Gastroesophageal sphincter (tissue), 4 donors: ENCODE measurements at regions not wholly inside any gene's neighbourhood (a gene's known extent, or its start where the extent isn't known, plus 50 kb on each side); places are given as distances from the start of the nearest gene placed in this dataset.

ENCODE experiments used
- ATAC-seq: fragments of 150-250 bp; one replicate; pipeline ENCODE4 v1.9.1; 2016; ENCODE audit warnings: mild to moderate bottlenecking, moderate library complexity
- H3K27ac ChIP-seq, 4 donors: fragments of 200-600 bp; sonication (generic) in 3 of 4; 1 replicate in 3 of 4; 2 replicates in 1 of 4; pipeline ENCODE4 v1.5.1; 2016 to 2019
- H3K27me3 ChIP-seq: fragments of 200-600 bp; sonication (generic); one replicate; pipeline ENCODE4 v1.5.1; 2019
- H3K36me3 ChIP-seq, 2 donors: fragments of 200-600 bp; sonication (generic); one replicate each; pipeline ENCODE4 v1.5.1; 2019; ENCODE audit warnings: control low read depth in 1 of 2
- H3K4me1 ChIP-seq, 3 donors: fragments of 200-600 bp; sonication (generic); 1 replicate in 2 of 3; 2 replicates in 1 of 3; pipeline ENCODE4 v1.5.1; 2016 to 2019; ENCODE audit warnings: control low read depth in 2 of 3
- H3K4me3 ChIP-seq, 2 donors: fragments of 200-600 bp; sonication (generic); one replicate each; pipeline ENCODE4 v1.5.1; 2019; ENCODE audit warnings: mild to moderate bottlenecking in 1 of 2, moderate library complexity in 1 of 2
- H3K9me3 ChIP-seq, 3 donors: fragments of 200-600 bp; sonication (generic); one replicate each; pipeline ENCODE4 v1.5.1; 2017 to 2019; ENCODE audit warnings: control low read depth in 2 of 3
- CTCF ChIP-seq, 4 experiments: fragments of 200-600 bp in 2 of 4; fragments of 450-650 bp in 2 of 4; sonication (generic) in 1 of 4; IDR thresholded peaks; one replicate each; pipeline ENCODE4 v1.5.1; 2017 to 2019; ENCODE audit warnings: antibody characterized with exemption in 4 of 4, mild to moderate bottlenecking in 2 of 4, moderate library complexity in 2 of 4
- EP300 ChIP-seq: sonication (generic); formaldehyde crosslinking; IDR thresholded peaks from one replicate; pipeline ENCODE4 v1.6.1; 2017; ENCODE audit warnings: antibody characterized with exemption, mild to moderate bottlenecking
- POLR2A ChIP-seq, 2 donors: fragments of 450-650 bp; IDR thresholded peaks; one replicate each; pipeline ENCODE4 v1.6.1; 2017; ENCODE audit warnings: antibody characterized with exemption in 2 of 2, mild to moderate bottlenecking in 2 of 2, moderate library complexity in 1 of 2
- POLR2AphosphoS5 ChIP-seq: sonication (generic); formaldehyde crosslinking; IDR thresholded peaks from one replicate; pipeline ENCODE4 v1.6.1; 2017; ENCODE audit warnings: antibody characterized with exemption
- WGBS, 2 donors: methylation state at CpG; one replicate each; pipeline ENCODE4 v1.1.5; 2018; ENCODE audit warnings: low coverage in 1 of 2; 5-methylcytosine and 5-hydroxymethylcytosine counted together

DNA sequence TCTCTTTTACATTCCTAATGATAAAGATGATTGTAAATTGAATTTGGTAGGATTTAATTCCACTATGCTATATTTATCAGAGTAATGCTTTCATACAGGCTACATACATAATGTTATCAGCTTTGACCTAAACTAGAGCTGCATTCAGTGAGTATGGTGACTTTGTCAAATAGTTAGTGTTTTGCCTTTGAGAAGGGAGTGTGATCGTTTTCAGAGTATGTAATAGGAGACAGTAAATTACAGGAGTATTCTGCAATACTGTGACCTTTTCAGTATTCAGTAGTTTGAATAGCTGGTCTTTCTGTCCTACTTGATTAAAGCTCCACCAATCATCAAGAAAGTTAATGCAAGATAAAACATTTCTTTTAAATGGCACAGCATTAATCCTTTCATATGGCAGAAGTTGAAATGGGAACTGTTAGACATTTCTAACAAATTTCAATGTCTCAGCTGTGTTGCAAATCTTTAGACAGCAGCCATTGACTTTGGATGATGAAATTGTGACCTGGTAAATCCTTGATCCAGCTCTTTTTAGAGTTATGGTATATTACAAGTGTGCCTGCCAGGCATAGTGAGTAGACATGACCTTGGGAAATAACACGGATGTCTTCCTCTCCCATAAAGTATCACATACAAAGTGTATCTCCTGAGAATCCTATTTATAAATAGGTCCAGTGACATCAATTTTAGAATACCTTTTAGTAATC lies 455.3 kb downstream of the KCTD8 start:
- no peaks in the 10 kb centered on the region for H3K4me1 ChIP-seq
- no peak overlapping the region for H3K4me3 ChIP-seq
- no peaks in the 10 kb centered on the region for H3K36me3 ChIP-seq
- H3K9me3 ChIP-seq = no peaks in the 10 kb centered on the region
- no peak for ATAC-seq
- 33 to 44% methylated on average over 2 of the region's 2 CpGs for WGBS, 2 donors
- no peak overlapping the region for H3K27ac ChIP-seq
- no peaks in the 10 kb centered on the region for H3K27me3 ChIP-seq
- TF ChIP-seq POLR2AphosphoS5 (no peak), CTCF (IDR thresholded peaks at IDR 0.05) (no peak), POLR2A (IDR thresholded peaks at IDR 0.05) (no peak), EP300 (no peak)

GRCh38 chr4:43999669-44000068 lies 448.9 kb downstream of the KCTD8 start:
- Histone ChIP-seq H3K27me3 (no peaks in the 10 kb centered on the region), H3K4me3 (no peak overlapping the region), H3K9me3 (no peaks in the 10 kb centered on the region), H3K36me3 (no peaks in the 10 kb centered on the region), H3K4me1 (no peaks in the 10 kb centered on the region), H3K27ac (no peak overlapping the region)
- TF ChIP-seq CTCF (IDR thresholded peaks at IDR 0.05) (no peak), POLR2A (IDR thresholded peaks at IDR 0.05) (no peak), POLR2AphosphoS5 (no peak), EP300 (no peak)
- WGBS, 2 donors = 67 to 100% methylated on average over 1 of the region's 1 CpG
- no peak for ATAC-seq

DNA sequence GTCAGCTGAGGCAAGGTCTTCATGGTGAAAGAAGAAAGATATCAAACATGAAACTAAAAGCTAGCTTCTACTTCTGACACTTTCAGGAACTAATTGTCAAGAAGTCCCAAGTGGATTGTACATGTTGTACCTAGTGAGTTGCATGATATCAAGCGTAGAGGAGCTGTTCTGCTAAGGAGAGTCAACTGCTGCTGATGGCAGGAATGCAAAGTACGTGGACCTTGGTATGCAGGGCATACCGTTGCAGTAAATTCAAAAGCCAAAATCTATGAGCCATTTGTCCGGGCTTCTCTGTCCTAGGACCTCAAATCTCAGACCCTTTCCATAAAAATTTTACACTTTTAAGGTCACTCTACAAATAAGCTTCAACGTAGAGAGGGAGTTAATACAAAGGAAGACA lies 446.2 kb downstream of the KCTD8 start:
- H3K9me3 ChIP-seq = no peaks in the 10 kb centered on the region
- H3K4me1 ChIP-seq = no peaks in the 10 kb centered on the region
- H3K27ac ChIP-seq = no peak overlapping the region
- H3K36me3 ChIP-seq = no peaks in the 10 kb centered on the region
- no peak for ATAC-seq
- TF ChIP-seq CTCF (IDR thresholded peaks at IDR 0.05) (no peak), POLR2A (IDR thresholded peaks at IDR 0.05) (no peak), POLR2AphosphoS5 (no peak), EP300 (no peak)
- H3K27me3 ChIP-seq = no peaks in the 10 kb centered on the region
- H3K4me3 ChIP-seq = no peak overlapping the region
- WGBS, 2 donors = 80 to 87% methylated on average over 5 of the region's 5 CpGs

- TF ChIP-seq POLR2A (IDR thresholded peaks at IDR 0.05) (no peak), EP300 (no peak), POLR2AphosphoS5 (no peak), CTCF (IDR thresholded peaks at IDR 0.05) (no peak)
- Histone ChIP-seq H3K36me3 (no peaks in the 10 kb centered on the region), H3K9me3 (peaks cover 0 to 3% (median 0%) of the 10 kb centered on the region in 3 donors), H3K27me3 (no peaks in the 10 kb centered on the region), H3K4me3 (no peak overlapping the region), H3K27ac (no peak overlapping the region), H3K4me1 (no peaks in the 10 kb centered on the region)
- no peak for ATAC-seq
- WGBS, 2 donors = 87 to 88% methylated on average over 15 to 16 of the region's 18 CpGs
Observed at GRCh38 chr4:44016570-44017421, 431.8 kb downstream of the KCTD8 start.

DNA sequence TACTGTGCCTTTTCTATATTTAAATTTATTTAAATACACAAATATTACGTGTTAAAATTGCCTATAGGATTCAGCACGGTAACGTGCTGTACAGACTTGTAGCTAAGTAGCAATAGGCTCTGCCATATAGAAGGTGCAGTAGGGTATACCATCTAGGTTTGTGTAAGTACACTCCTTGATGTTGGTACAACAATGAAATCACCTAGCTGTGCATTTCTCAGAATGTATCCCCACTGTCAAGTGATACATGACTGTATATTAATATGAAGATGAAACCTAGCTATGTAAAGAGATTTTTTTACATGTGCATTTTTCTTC lies 431.2 kb downstream of the KCTD8 start:
- H3K4me1 ChIP-seq = no peaks in the 10 kb centered on the region
- ATAC-seq = no peak
- H3K27me3 ChIP-seq = no peaks in the 10 kb centered on the region
- WGBS, 2 donors = 89 to 100% methylated on average over 3 of the region's 3 CpGs
- H3K36me3 ChIP-seq = no peaks in the 10 kb centered on the region
- TF ChIP-seq CTCF (IDR thresholded peaks at IDR 0.05) (no peak), EP300 (no peak), POLR2AphosphoS5 (no peak), POLR2A (IDR thresholded peaks at IDR 0.05) (no peak)
- H3K4me3 ChIP-seq = no peak overlapping the region
- peaks cover 0 to 3% (median 0%) of the 10 kb centered on the region in 3 donors for H3K9me3 ChIP-seq
- H3K27ac ChIP-seq = no peak overlapping the region
